ENCODE measurements at regions not wholly inside any gene's neighbourhood (a gene's known extent, or its start where the extent isn't known, plus 50 kb on each side); places are given as distances from the start of the nearest gene placed in this dataset.
"Not testable (repeated sequence)": the region's sequence is repeated elsewhere in the genome, so short reads cannot be mapped to it uniquely, and the experiment has no call there.

DNA sequence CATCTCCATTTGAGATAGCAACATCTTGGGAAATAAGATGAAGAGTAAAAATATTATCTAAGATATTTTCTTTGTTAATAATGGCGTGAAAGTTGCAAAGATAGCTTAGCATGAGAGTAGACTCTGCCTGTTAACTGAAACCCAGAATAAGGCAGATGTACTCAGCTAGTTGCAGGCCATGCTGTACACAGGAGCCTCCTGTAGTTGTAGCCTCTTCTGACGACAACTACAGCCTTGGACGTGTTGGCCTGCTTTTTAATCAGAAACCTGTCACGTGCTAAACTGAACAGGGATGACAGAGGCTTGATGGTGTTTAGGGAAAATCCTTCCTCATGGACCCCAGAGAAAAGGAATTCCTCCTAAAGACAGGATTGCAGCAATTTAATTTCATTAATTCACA, 155.1 kb upstream of the TMEM229A start:
- H3K4me3 ChIP-seq: no peak overlapping the region
- in situ Hi-C loops (cut with MboI): no loop called here
- no peaks in the 10 kb centered on the region for H3K9me2 ChIP-seq (ENCODE audit: insufficient read depth)
- no peak for TF ChIP-seq EZH2 (IDR thresholded peaks at IDR 0.05; ENCODE audit: insufficient read depth, poor library complexity, severe bottlenecking)
- no peak for TF ChIP-seq EZH2phosphoT487 (IDR thresholded peaks at IDR 0.05; ENCODE audit: insufficient read depth, low read depth)
- H3F3A ChIP-seq (ENCODE audit: insufficient read depth): no peaks in the 10 kb centered on the region
- 6 to 12% methylated on average over 4 of the region's 4 CpGs for WGBS, 2 experiments (ENCODE audit: low coverage in 1 of 2, low lambda C conversion rate in 2 of 2, missing lambda C conversion rate in 2 of 2)
- no peaks in the 10 kb centered on the region for H3K9me3 ChIP-seq (ENCODE audit: low read depth)
- H3K4me1 ChIP-seq (ENCODE audit: insufficient read depth): no peaks in the 10 kb centered on the region
- H3K36me3 ChIP-seq (ENCODE audit: low read depth): no peaks in the 10 kb centered on the region
- H4K20me1 ChIP-seq (ENCODE audit: insufficient read depth): no peaks in the 10 kb centered on the region
- H3K27me3 ChIP-seq (replicated peaks; ENCODE audit: insufficient read depth): no peaks in the 10 kb centered on the region
- H3K4me2 ChIP-seq (ENCODE audit: unreplicated experiment): no peak overlapping the region
- H3K9ac ChIP-seq: no peak overlapping the region
- no peaks in the 10 kb centered on the region for H3K79me2 ChIP-seq (ENCODE audit: insufficient read depth)
- no peak overlapping the region for H2AFZ ChIP-seq
- H3K27ac ChIP-seq: no peak overlapping the region
- DNase-seq: no peak

DNA sequence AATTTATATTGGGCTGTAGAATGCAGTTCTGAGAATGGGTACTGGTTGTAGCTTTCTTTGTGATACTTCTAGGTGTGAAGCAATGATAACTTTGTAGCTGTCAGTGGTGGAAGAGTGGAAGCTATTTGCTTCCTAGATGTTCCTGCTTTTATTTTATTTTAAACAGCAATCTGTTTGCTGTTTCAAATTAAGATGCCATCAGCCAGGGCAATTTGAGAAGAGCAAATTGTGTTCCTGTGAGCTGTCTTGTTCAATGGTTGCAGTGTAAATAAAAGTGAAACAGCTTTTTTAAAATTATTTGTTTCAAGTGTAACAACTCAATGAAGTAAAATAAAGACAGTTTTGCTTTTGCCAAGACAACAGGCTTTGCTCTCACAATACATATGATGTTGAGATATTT, 150.8 kb upstream of the TMEM229A start:
- no peaks in the 10 kb centered on the region for H3F3A ChIP-seq (ENCODE audit: insufficient read depth)
- no peak overlapping the region for H2AFZ ChIP-seq
- no peak overlapping the region for H3K4me3 ChIP-seq
- no peaks in the 10 kb centered on the region for H3K36me3 ChIP-seq (ENCODE audit: low read depth)
- no peaks in the 10 kb centered on the region for H4K20me1 ChIP-seq (ENCODE audit: insufficient read depth)
- H3K27ac ChIP-seq: no peak overlapping the region
- H3K27me3 ChIP-seq (replicated peaks; ENCODE audit: insufficient read depth): no peaks in the 10 kb centered on the region
- H3K4me1 ChIP-seq (ENCODE audit: insufficient read depth): no peaks in the 10 kb centered on the region
- no peak overlapping the region for H3K4me2 ChIP-seq (ENCODE audit: unreplicated experiment)
- in situ Hi-C loops (cut with MboI): no loop called here
- no peaks in the 10 kb centered on the region for H3K9me3 ChIP-seq (ENCODE audit: low read depth)
- no peaks in the 10 kb centered on the region for H3K9me2 ChIP-seq (ENCODE audit: insufficient read depth)
- no peak for TF ChIP-seq EZH2phosphoT487 (IDR thresholded peaks at IDR 0.05; ENCODE audit: insufficient read depth, low read depth)
- H3K9ac ChIP-seq: no peak overlapping the region
- DNase-seq: no peak
- no peaks in the 10 kb centered on the region for H3K79me2 ChIP-seq (ENCODE audit: insufficient read depth)

DNA sequence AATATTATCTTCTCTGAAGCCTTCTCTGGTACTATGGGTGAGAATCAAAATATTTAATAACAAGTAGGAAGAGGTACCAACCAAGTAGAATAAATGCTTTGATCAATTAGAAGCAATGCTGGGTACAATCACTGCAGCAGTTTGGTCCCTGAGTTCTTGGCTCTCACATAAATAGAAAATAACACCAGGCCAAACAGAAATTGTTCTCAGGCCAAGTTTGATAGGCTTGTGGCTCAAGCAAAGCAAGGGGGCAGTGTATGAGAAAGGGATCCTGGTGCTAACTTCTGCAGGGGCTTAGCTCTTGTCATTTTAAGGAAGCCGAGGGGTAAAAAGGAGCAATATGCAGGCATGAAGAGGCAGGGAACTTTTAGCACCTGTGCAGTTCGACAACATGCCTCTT, 146.8 kb upstream of the TMEM229A start:
- Histone ChIP-seq H3K27me3 (replicated peaks; ENCODE audit: insufficient read depth) (no peaks in the 10 kb centered on the region), H4K20me1 (ENCODE audit: insufficient read depth) (no peaks in the 10 kb centered on the region), H3K79me2 (ENCODE audit: insufficient read depth) (no peaks in the 10 kb centered on the region), H3K4me1 (ENCODE audit: insufficient read depth) (no peaks in the 10 kb centered on the region), H3K9me2 (ENCODE audit: insufficient read depth) (no peaks in the 10 kb centered on the region), H3K27ac (no peak overlapping the region), H3F3A (ENCODE audit: insufficient read depth) (no peaks in the 10 kb centered on the region), H3K36me3 (ENCODE audit: low read depth) (no peaks in the 10 kb centered on the region), H3K9me3 (ENCODE audit: low read depth) (no peaks in the 10 kb centered on the region), H3K4me3 (no peak overlapping the region), H3K4me2 (ENCODE audit: unreplicated experiment) (no peak overlapping the region), H2AFZ (no peak overlapping the region), H3K9ac (no peak overlapping the region)
- TF ChIP-seq EZH2 (IDR thresholded peaks at IDR 0.05; ENCODE audit: insufficient read depth, poor library complexity, severe bottlenecking) (no peak), EZH2phosphoT487 (IDR thresholded peaks at IDR 0.05; ENCODE audit: insufficient read depth, low read depth) (no peak)
- in situ Hi-C loops (cut with MboI): no loop called here
- 17 to 20% methylated on average over 2 of the region's 2 CpGs for WGBS, 2 experiments (ENCODE audit: low coverage in 1 of 2, low lambda C conversion rate in 2 of 2, missing lambda C conversion rate in 2 of 2)
- DNase-seq: no peak

DNA sequence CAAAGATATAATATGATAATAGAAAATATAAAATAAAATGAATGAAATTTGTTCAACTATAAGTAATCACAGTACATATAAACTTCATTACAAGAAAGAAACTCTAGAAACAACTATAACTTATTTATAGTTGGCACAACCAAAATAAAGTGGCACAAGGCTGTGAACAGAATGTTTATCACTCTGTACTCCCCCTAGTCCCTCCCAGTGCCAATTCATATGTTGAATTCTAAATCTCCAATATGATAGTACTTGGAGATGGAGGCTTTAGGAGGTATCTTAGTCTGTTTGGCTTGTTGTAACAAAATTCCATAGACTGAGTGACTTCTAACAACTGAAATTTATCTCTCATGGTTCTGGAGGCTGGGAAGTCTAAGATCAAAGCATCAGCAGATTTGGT, 145.0 kb upstream of the TMEM229A start:
- in situ Hi-C loops (cut with MboI): no loop called here
- Histone ChIP-seq H2AFZ (no peak overlapping the region), H3K4me3 (no peak overlapping the region), H3K9me3 (ENCODE audit: low read depth) (no peaks in the 10 kb centered on the region), H3K9me2 (ENCODE audit: insufficient read depth) (no peaks in the 10 kb centered on the region), H3K4me2 (ENCODE audit: unreplicated experiment) (no peak overlapping the region), H3K79me2 (ENCODE audit: insufficient read depth) (no peaks in the 10 kb centered on the region), H3K27ac (no peak overlapping the region), H3K4me1 (ENCODE audit: insufficient read depth) (no peaks in the 10 kb centered on the region), H3F3A (ENCODE audit: insufficient read depth) (no peaks in the 10 kb centered on the region), H3K9ac (no peak overlapping the region), H3K27me3 (replicated peaks; ENCODE audit: insufficient read depth) (no peaks in the 10 kb centered on the region), H4K20me1 (ENCODE audit: insufficient read depth) (no peaks in the 10 kb centered on the region), H3K36me3 (ENCODE audit: low read depth) (no peaks in the 10 kb centered on the region)
- no peak for DNase-seq
- TF ChIP-seq EZH2phosphoT487 (IDR thresholded peaks at IDR 0.05; ENCODE audit: insufficient read depth, low read depth) (no peak), EZH2 (IDR thresholded peaks at IDR 0.05; ENCODE audit: insufficient read depth, poor library complexity, severe bottlenecking) (no peak)

DNA sequence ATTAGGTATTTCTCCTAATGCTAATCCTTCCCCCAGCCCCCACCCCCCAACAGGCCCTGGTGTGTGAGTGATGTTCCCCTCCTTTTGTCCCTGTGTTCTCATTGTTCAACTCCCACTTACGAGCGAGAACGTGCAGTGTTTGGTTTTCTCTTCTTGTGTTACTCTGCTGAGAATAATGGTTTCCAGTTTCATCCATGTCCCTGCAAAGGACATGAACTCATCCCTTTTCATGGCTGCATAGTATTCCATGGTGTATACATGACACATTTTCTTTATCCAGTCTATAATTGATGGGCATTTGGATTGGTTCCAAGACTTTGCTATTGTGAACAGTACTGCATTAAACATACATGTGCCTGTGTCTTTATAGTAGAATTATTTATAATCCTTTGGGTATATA, 138.9 kb upstream of the TMEM229A start:
- H3K4me3 ChIP-seq; H4K20me1 ChIP-seq (ENCODE audit: insufficient read depth); H3K9ac ChIP-seq; H2AFZ ChIP-seq; in situ Hi-C loops (cut with MboI); H3K4me2 ChIP-seq (ENCODE audit: unreplicated experiment); H3K27me3 ChIP-seq (replicated peaks; ENCODE audit: insufficient read depth); H3K36me3 ChIP-seq (ENCODE audit: low read depth); H3K4me1 ChIP-seq (ENCODE audit: insufficient read depth); H3K27ac ChIP-seq; DNase-seq; H3K9me3 ChIP-seq (ENCODE audit: low read depth); H3K9me2 ChIP-seq (ENCODE audit: insufficient read depth); H3F3A ChIP-seq (ENCODE audit: insufficient read depth); H3K79me2 ChIP-seq (ENCODE audit: insufficient read depth): not testable (repeated sequence)
- 70 to 71% methylated on average over 3 of the region's 3 CpGs for WGBS, 2 experiments (ENCODE audit: low coverage in 1 of 2, low lambda C conversion rate in 2 of 2, missing lambda C conversion rate in 2 of 2)

Data from GM23248 (cell line).